Hepatocyte (in vitro differentiated cells): ENCODE measurements at regions not wholly inside any gene's neighbourhood (a gene's known extent, or its start where the extent isn't known, plus 50 kb on each side); places are given as distances from the start of the nearest gene placed in this dataset.

Source experiments
- EZH2 ChIP-seq: fragments of 200-600 bp; sonication (generic); IDR thresholded peaks from 2 replicates; pipeline ENCODE4 v1.6.1; 2016; ENCODE audit warnings: antibody characterized with exemption, mild to moderate bottlenecking, borderline replicate concordance
- EZH2phosphoT487 ChIP-seq: fragments of 200-600 bp; sonication (generic); IDR thresholded peaks from one replicate; pipeline ENCODE4 v1.6.1; 2018; ENCODE audit warnings: antibody characterized with exemption, mild to moderate bottlenecking, low read depth, moderate library complexity; ENCODE audit not compliant: unreplicated experiment, severe bottlenecking
- TF ChIP-seq, protein P1 (sequence below): fragments of 200-600 bp; sonication (generic); IDR thresholded peaks from 2 replicates; pipeline ENCODE4 v1.5.1; 2016; ENCODE audit warnings: antibody characterized with exemption, mild to moderate bottlenecking; ENCODE audit not compliant: poor library complexity

DNA sequence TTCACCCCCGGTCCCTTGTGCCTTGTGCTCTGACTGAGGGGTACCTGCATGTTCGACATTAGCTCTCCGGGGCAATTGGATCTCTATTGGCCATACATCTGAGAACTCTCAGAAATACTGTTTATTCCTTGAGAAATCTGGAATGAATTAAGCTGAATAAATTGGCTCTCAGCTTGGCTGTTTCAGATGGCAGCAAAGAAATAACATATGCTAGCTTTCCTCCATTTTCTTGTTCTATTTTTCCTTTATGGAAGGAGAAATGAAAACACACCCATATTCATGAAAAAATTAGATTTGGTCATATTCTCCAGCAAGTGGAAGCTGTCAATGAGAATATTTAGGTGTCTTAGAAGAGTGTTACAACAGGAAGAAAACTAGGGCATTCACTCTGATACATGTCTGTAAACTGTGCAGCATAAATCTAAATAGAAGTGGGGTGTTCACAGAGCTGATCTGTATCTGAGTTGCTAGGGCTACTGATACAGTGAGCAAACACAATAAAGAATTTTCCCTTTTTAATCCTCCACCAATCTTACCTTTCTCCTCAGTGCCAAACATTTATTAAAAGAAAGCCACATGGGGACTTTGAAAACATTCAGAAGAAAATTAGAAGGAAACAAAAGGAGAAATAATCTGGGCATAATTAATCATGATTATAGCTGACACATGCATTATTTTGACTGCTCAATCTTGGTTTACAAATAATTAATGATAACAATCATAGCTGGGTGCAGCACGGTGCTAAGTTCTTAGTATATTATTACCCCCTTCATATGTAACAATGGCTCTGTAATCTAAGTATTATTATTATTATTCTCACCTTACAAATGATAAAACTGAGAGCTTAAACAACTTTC is 671.9 kb upstream of the USP24 start:
- TF ChIP-seq, protein P1, sequence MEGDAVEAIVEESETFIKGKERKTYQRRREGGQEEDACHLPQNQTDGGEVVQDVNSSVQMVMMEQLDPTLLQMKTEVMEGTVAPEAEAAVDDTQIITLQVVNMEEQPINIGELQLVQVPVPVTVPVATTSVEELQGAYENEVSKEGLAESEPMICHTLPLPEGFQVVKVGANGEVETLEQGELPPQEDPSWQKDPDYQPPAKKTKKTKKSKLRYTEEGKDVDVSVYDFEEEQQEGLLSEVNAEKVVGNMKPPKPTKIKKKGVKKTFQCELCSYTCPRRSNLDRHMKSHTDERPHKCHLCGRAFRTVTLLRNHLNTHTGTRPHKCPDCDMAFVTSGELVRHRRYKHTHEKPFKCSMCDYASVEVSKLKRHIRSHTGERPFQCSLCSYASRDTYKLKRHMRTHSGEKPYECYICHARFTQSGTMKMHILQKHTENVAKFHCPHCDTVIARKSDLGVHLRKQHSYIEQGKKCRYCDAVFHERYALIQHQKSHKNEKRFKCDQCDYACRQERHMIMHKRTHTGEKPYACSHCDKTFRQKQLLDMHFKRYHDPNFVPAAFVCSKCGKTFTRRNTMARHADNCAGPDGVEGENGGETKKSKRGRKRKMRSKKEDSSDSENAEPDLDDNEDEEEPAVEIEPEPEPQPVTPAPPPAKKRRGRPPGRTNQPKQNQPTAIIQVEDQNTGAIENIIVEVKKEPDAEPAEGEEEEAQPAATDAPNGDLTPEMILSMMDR: no peak
- no peak for TF ChIP-seq EZH2phosphoT487
- TF ChIP-seq EZH2: no peak
